ENCODE measurements at regions not wholly inside any gene's neighbourhood (a gene's known extent, or its start where the extent isn't known, plus 50 kb on each side); places are given as distances from the start of the nearest gene placed in this dataset.

DNA sequence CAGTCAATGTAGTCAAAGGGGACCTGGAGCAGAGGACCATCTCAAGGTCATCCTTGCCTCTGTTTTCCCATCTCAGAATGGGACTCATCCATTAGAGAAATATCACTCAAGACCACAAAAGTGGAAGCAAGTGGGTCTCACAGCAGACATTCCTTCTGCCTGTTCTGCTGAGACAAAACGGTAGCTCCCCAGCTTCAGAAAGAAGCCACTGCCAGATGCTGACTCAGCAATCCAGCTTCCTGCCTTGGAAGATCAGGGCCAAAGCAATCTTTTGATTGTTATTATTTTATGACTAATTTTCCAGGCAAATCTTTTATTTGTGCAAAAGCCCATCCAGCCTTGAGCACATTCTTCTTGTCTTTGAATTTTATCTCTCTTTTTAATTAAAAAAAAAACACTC, 86.8 kb downstream of the CCT6B start:
- no peak for DNase-seq

DNA sequence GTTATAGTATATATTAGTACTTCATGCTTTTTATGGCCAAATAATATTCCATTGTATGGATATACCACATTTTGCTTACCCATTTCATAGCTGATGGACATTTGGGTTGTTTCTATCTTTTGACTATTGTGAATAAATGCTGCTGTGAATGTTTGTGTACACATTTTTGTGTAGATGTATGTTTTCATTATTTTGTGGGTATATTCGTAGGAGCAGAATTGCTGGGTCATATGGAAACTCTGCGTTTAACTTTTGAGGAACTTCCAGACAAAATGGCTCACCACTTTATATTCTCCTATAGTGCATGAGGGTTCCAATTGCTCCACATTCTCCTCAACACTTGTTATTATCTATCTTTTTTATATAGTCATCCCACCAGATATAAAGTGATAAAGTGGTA, 88.6 kb downstream of the CCT6B start:
- no peak for DNase-seq

DNA sequence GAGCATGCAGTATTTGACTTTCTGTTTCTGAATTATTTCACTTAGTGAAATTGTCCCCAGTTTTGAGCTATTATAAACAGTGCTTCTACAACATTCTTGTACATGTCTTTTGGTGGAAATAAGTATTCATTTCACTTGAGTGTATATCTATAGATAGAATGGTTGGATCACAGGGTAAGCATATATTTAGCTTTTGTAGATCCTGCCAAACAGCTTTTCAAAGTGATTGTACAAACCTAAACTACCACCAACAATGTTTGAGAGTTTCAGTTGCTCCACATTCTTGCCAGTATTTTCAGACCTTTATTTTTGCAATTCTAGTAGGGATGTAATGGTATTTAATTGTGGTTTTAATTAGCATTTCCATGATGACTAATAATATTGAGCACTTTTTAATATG, 91.6 kb downstream of the CCT6B start:
- no peak for DNase-seq

DNA sequence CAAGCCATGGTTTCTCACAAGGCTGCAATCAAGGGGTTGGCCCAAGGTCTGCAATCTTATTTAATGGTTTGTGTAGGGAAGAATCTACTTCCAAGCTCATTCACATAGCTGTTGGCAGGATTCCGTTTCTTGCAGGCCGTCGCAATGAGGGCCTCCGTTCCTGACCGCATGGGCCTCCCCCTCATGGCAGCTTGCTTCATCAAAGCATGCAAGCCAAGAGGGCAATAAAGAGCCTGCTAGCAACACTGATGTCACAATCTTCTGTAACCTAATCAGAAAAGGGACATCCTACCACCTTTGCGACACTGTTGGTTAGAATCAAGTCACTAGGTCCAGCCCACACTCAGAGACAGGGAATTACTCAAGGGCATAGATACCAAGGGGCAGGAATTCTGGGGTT, 95.5 kb downstream of the CCT6B start:
- peak; percentile 12 to 28 for DNase-seq

DNA sequence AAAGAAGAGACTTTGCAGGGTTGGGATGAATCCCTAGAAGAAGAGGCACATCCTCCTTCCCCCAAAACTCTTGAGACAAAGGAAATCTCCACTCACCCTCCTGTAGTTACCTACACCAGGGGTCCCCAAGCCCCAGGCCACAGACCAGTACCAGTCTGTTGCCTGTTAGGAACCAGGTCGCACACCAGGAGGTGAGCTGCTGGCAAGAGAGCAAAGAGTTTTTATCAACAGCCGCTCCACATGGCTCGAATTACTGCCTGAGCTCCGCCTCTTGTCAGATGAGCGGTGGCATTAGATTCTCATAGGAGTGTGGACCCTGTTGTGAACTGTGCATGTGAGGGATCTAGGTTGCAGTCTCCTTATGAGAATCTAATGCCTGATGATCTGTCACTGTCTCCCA, 98.9 kb downstream of the CCT6B start:
- no peak for DNase-seq

DNA sequence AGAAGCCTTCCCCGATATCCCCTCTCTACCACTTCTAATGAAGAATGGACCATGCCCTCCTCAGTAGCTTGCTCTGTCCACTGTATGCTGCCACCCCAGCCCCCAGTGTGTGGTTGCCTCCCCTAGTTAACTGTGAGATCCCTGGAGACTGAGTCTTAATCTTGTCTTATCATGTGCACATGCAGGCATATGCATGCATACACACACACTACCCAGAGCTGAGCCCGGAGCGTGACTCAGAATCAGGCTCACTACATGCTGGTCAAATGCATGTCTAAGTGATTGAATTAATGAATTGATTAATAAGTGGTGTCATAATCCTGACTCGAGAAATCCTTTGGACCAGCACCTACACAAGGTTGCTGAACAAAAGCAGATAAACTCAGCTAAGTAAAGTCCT, 99.4 kb downstream of the CCT6B start:
- no peak for DNase-seq

DNA sequence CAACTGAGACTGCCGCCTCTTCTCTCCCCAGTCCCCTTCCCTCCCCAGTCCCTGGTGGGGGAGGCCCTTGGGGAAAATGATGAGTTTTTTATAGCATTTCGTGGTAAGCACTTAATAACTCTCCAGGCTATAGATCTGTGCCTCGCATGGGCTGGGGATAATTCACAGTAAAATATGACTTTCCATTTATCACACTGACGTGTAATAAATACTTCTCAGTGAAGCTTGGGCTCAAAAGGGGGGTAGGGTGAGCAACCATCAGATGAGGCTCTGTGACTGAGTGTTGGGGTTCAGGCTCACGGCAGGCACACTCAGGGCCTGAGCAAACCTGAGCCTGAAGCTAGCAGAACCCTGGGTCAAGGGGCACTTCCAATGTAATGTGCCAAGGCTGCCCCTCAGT, 101.6 kb downstream of the CCT6B start:
- DNase-seq = no peak

DNA sequence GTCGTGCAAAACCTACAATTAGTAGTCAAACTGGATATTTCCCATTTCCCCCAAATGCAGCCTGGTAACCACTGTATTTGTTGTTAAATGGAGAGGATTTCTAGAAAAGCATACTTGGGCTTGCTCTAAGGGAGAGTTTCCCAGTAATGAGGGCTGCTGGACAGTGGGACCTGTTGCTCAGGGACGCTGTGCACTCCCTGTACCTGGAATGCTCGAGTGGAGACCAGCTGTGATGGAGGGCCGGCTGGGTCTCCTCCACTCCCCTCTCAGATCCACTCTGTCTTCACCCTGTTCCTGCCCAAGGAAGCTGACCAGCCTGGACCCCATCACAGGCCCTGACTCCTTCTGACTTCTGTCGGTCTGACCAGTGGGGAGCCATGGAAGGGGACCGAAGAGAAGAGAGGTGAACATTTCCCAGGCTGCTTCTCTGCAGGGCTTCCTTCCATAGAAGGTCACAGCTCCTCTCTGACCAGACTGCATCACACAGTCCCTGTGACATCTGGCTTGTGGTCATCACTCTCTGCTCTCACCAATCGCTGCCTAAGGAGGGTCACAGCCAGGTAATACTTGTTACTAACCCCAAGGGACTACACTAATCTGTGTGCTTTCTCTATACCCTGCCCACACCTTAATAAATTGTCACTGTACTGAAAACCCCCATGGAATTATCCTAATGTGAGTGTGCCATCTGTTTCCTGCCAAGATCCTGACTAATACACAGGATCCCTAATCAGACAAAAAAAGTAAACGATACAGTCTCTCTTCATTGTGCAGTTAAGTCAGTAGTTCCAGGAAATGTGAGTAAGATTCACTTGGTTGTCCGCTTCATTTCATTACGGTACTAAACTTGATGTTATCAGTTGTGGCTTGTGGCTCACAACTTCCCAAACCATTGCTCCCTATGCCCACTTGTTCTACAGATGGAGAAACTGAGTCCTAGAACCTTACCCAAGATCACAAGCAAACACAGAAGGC, 102.4 kb downstream of the CCT6B start:
- no peak for DNase-seq

DNA sequence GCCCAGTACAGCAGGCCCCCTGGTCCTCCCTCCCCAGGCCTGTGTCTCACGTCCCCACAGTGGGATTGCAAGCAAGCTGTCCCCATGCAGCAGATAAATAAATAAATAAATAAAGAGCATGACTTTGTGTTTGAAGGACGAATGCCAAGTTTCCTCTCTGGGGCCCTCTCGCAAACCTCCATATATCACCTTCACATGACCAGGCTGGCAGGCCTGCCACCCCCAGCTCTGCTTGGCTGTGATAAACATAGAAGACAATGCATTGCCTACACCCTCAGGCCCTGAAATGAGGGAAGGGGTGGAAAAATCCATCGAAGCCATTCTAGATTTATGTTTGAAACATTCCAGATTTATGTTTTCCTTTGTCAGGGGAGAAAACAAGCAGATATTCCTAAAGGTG, 107.3 kb downstream of the CCT6B start:
- DNase-seq = no peak

DNA sequence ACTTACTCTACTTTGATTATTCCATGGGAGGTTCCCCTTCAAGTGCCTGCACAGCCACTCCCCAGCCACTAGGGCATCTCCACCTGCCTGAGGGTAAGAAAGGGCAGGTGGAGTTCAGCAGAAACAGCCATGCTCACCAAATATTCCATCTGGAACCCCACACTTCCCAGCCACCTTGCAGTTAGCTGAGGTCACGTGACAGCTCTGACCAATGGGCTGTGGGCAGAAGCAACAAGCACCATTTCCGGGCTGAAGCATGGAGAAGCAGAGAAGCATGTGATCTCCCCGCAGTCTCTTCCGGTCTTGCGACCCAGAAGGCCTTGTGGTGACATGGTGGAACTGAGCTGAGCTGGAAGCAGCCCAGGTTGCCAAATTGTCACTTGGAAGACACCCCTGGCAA, 108.6 kb downstream of the CCT6B start:
- DNase-seq = peak in 1 of 2 donors; percentile 9

DNA sequence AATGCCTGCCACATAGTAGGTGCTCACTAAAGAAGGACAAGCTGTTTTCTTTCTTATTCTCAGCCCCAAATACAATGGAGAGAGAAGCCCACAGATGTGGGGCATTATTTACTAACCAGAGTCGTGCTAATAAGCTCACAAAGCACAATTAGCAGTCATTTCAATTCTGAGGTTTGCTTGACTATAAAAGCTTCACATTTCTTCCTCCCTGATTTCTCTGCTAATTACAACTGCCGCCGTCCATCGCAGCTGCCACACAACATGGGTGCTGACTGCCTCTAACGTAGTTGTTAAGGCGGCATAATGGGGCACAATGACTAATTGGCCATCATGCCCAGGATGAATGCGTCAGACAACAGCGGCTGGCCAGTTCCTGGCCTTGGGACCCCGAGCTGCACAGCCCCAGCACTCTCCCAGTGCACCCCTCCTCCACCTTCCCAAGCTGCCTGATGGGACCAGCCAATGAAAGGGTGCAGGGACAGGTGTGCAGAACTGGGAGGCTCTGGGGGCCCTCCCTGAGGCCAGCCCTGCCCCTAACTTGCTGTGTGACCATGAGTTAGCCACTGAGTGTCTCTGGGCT, 109.2 kb downstream of the CCT6B start:
- DNase-seq = no peak

DNA sequence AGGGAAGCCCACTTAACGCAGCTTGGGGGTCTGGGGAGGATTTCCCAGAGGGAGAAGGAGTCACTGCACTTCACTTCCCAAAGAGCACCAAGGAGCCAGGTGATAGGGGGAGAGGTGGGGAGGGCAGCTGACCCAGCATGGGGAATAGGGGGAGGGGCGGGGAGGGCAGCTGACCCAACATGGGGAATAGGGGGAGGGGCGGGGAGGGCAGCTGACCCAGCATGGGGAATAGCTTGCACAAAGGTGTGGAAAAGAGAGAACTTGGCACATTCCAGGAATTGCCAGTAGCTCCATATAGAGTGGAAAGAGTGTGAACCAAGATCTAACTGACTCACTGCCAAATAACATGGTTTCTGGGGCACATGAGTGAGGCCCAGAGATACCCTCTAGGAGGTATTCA, 110.3 kb downstream of the CCT6B start:
- DNase-seq = no peak

DNA sequence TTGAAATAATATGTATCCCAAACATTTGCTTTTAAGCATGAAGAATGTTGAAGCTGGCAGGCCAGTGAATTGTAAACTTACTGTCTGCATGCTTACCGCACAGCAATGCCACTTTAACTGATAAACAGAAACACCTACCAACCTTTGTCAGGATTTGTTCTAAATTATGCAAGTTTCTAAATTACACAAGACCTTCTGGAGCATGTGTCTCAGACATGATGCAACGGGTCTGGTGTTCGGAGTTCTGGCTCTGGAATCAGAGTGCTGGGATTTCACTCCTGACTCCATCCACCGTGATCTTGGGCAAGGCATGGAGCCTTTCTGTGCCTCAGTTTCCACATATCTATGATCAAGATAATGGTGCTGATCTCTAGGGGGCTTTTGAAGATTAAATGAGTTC, 111.2 kb downstream of the CCT6B start:
- peak; percentile 26 to 45 for DNase-seq

DNA sequence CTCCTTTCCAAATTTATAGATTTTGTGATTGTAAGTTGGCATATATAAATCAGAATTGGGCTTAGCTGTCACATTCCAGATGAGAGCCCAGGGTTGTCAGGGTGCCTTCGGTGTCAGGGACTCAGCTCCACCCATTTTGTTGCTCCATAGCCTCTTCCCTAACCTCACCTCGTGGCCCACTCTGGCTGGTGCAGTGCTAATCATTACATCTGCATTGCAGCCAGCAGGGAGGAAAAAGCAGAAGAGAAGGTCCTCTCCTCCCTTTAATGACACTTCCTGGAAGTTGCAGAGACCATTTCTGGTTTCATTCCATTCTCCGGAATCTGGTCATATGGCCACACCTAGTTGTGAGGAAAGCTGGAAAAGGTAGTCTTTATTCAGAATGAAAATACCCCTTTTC, 113.3 kb downstream of the CCT6B start:
- DNase-seq = peak; percentile 27 to 37

DNA sequence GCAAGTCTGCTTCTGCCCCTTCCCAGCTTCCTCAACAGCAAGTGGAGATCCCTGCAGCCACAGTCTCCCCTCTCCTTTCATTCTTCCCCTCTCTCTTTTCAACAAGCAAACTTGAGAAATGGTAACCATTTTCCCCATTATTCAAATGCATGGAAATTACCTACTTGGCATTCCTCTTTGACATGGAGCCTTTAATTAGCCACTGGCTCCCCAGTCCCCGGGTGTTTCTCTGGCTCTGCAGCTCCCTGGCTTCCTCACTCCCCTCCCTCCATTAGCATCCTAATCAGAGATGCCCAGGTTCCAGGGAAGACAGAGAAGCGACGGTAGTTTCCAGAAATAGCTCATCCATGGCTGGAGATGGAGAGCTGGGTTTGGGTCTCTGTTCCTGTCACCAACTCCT, 116.0 kb downstream of the CCT6B start:
- no peak for DNase-seq

DNA sequence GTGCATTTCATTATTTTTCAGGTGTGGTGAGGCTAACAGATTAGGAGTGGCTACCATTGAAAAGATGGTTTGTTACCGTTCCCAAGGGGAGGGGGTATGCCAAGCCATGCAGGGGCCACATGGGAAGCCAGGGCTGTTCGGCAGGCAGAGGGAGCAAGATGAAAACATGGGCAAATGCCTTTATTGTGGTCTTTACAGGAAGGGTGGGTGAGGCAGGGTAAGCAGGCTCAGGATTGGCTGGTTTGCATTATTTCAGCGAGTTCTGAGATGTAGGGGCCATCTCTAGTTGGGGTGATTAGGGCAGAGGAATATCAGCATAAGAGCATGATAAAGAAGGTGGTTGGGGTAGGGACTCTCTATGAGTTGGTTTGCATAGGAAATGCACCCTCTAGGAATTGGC, 117.6 kb downstream of the CCT6B start:
- DNase-seq = no peak

DNA sequence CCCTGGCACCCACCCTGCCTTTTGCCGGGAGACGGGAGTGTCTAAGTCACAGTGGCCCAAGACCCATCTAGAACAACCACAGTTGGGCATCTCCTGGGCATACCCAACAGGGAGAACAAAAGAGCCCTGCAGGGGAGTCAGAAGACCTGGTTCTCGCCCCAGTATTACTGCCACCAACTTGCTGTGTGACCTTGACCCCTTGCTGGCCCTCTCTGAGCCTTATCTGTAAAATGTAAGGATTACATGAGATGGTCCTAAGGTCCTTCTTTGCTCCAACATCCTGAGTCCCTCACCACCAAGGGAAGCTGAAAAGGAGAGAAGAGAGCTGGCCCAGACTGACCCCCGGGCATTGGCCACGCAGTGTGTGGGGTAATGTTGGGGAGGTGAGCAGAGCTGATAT, 119.0 kb downstream of the CCT6B start:
- DNase-seq = no peak

DNA sequence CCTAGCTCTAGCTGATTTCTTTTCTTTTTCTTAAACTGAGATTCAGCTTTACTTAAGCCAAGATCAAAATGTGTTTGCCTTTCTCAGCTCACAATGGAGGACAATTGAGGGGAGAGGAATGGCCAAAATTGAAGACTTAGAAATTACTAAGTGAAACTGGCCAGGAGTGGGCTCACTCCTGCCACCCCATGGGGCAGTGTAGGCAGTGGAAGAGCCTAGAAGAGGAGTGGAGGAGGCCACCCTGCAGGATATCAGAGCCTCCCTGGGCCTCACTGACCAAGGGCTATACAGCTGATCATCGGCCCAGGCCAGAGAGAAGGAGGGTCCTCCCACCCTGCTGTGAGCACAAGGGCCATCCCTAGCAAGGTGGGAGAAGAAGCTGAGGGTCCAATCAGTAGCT, 119.8 kb downstream of the CCT6B start:
- no peak for DNase-seq

DNA sequence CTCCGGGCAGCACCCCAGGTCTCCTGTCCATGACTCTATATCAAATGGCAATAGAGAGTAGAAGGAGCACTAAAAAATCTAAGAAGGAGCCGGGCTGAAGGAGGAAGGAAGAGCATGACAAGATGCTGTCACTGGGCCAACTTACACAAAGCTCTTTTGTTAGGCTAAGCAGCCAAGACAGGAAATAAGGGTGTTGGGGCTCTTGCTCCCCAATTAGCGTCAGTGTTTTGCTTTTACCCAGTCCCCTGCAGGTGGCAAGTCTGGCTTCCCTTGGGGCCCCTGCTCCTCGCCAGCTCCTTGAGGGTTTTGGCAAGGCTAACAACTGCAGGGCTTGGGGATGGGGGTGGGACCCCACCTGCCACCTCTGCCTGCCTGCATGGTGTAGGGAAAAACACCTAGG, 120.5 kb downstream of the CCT6B start:
- no peak for DNase-seq

DNA sequence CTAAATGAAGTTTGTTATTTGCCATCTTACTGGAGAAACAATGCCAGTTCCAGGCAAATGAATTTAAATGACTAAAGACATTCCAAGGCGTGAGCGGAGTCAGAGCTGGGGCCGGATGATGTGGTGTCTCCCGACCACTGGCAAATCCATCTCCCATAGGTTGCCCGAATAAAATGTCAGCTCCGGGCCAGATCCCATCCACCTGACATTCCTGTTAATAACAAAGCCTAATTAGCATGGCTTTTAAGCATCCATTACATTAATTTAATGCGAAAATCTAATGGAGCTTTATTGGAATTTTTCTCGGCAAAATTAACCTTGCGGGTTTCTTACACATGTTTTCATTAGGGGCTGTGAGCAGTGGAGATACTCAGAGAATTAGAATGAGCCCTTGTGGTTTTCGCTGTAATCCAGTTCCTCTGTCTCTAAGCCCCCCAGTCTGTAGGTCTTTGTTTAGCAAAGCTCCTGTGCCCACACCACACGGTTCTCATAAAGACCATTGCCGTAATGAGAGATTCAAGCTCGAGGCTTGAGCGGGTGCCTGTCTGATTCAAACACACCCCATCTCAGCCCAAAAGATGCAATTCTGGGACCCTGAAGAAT, 123.3 kb downstream of the CCT6B start:
- no peak for DNase-seq

DNA sequence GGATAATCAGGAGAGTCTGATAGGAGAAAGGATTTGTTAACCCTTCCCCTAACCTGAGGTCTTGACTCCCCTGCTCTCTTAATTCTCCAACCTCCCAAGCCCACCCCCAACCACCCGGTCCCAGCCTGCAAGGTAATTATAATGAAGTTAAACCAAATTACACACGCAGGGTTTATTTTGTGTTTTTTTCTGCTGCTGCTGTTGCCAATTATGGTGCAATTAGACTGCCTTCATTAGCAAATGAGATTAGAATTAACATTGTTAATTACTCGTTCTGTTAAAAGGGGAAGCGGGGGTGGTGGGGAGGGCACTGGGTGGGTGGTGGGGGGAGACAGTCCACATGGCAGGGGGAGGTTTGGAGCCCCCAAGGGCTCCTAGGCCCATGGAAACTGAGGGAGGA, 128.9 kb downstream of the CCT6B start:
- no peak for DNase-seq

DNA sequence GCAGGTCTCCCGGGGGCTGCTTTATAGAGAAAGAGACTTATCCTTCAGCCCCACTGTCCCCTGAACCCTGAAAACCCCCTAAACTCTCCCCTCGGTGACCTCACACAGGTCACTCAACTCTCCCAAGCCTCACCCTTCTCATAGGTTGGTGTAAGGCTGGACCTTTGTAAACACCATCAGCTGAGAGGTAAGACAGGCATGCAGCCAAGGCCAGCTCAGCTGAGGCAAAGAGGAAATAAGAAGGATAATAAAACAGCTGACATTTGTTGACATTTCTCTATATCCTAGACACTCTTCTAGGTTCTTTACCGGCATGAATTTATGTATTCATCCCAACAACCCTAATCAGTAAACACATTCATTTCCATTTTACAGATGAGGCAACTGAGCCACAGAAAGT, 134.3 kb downstream of the CCT6B start:
- no peak for DNase-seq

DNA sequence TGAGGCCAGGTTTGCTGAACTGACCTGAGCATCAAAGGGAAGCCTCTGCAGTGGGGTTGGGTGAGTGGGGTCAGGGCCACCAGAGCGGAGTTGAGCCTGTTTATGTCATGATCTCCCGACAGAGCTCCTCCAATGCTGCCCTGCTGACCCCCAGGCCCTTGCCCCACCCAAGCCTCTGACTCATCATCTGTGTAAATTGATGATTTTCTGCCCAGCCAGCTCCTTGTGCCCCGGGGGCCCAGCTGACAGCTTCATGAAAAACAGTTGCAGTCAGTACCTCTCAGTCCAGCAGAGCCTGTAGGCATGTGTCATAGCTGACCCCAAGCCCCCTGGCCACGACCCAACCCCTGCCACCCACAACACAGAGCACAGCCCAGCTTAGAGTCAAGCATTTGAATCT, 134.9 kb downstream of the CCT6B start:
- DNase-seq = no peak

DNA sequence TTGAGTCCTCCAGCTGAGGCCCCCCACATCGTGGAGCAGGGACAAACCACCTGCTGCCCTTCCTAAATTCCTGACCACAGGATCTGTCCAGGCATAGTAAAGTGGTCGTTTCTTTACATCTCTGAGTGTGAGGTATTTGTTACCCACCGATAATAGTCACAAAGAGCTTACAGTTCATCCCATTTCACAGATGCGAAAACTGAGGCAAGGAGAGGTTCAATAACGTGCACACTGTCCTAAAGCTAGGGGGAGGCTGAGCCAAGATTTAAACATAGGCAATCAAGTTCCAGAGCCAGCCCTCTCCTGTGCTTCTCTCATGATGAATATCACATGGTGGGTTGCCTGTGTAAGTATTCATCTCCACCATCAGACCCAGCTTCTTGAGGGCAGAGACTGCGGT, 135.4 kb downstream of the CCT6B start:
- DNase-seq = no peak

All from inflammatory macrophage (primary cell).